SK-N-MC (cell line): ENCODE measurements at regions not wholly inside any gene's neighbourhood (a gene's known extent, or its start where the extent isn't known, plus 50 kb on each side); places are given as distances from the start of the nearest gene placed in this dataset.

Experiments used
- DNase-seq: peaks from one replicate; pipeline ENCODE4 v3.0.0-alpha.2; 2011; ENCODE audit warnings: low read depth, low spot score
- H3K27ac ChIP-seq: fragments of 200-600 bp; sonication (generic); 2 replicates; pipeline ENCODE4 v1.5.1; 2016; ENCODE audit warnings: mixed run types
- H3K36me3 ChIP-seq: fragments of 200-600 bp; sonication (generic); 2 replicates; pipeline ENCODE4 v1.6.1; 2017; ENCODE audit warnings: antibody characterized with exemption, low read length, mixed read lengths; ENCODE audit not compliant: insufficient read depth
- H3K4me3 ChIP-seq: fragments of 200-600 bp; sonication (generic); 2 replicates; pipeline ENCODE4 v1.5.1; 2016
- H3K9ac ChIP-seq: fragments of 200-600 bp; sonication (generic); 2 replicates; pipeline ENCODE4 v1.8.0; 2017; ENCODE audit warnings: mixed run types, mixed read lengths; ENCODE audit not compliant: insufficient read length
- H3K9me3 ChIP-seq: fragments of 200-600 bp; sonication (generic); 2 replicates; pipeline ENCODE4 v1.6.1; 2017; ENCODE audit warnings: low read depth, mild to moderate bottlenecking, antibody characterized with exemption, low read length, moderate library complexity, mixed read lengths
- EZH2 ChIP-seq: fragments of 200-600 bp; sonication (generic); IDR thresholded peaks from one replicate; pipeline ENCODE4 v1.6.1; 2017; ENCODE audit warnings: antibody characterized with exemption
- FOXP2 ChIP-seq: optimal IDR thresholded peaks from 2 replicates; pipeline ENCODE3; 2011; ENCODE audit warnings: mild to moderate bottlenecking, moderate library complexity; ENCODE audit not compliant: insufficient read depth; ENCODE audit errors: extremely low read length, control extremely low read depth
- POLR2AphosphoS5 ChIP-seq: IDR thresholded peaks from 2 replicates; pipeline ENCODE4 v1.6.1; 2012; ENCODE audit warnings: mild to moderate bottlenecking, low read depth, low read length, borderline replicate concordance

GRCh38 chr9:18350036-18350435, 123.9 kb upstream of the ADAMTSL1 start:
- DNase-seq = no peak
- Histone ChIP-seq H3K9ac (no peak overlapping the region), H3K9me3 (no peaks in the 10 kb centered on the region), H3K27ac (no peak overlapping the region), H3K4me3 (no peak overlapping the region), H3K36me3 (no peaks in the 10 kb centered on the region)
- TF ChIP-seq POLR2AphosphoS5 = no peak
- TF ChIP-seq FOXP2 = no peak
- TF ChIP-seq EZH2 = no peak

DNA sequence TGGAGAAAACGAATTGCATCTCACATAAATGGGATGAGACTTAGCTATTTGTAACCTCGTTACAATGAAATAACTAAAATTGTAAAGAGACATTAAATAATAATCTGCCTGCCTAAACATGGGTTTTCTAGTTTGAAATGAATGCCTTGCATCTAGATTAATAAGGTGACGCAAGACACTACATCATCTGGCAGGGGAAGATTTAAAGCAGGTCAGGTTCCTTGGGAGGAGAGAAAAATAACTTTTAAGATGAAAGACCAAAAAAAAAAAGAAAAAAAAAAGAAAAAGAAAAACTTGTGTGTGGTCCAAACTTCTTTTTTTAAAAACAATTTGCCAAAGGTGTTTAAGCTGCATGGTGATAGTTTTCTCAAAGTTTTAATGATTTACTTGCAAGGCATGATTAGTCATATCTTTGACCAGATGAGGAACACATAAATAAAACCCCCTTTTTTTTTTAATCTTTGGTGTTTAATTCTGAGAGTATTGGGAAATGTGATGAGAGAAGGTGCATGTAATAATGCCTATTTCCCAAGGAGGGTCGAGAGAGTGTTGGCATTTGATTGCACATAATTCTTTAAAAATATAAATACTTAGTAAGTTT, 122.9 kb upstream of the ADAMTSL1 start:
- no peak overlapping the region for H3K9ac ChIP-seq
- H3K36me3 ChIP-seq = no peaks in the 10 kb centered on the region
- no peak overlapping the region for H3K27ac ChIP-seq
- no peaks in the 10 kb centered on the region for H3K9me3 ChIP-seq
- no peak for DNase-seq
- H3K4me3 ChIP-seq = no peak overlapping the region
- no peak for TF ChIP-seq EZH2
- TF ChIP-seq POLR2AphosphoS5 = no peak
- TF ChIP-seq FOXP2 = no peak

DNA sequence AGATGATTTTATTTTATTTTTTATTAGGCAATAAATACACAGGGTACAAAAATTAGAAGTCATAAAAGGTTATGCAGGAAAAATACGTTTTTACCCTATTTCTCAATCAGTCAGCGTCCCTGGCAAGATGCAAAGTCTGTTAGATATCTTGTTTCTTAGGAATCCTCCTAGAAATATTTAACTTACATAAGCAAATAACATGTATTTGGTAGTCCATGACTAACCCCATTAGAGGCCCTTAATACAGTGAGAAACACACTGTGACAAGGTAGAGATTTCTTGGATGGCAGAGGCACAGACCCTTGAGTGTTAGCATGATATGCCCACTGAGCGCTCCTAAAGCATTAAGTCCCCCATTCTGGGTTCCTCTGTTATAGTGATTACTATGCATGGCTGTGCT, 121.2 kb upstream of the ADAMTSL1 start:
- Histone ChIP-seq H3K9ac (no peak overlapping the region), H3K9me3 (no peaks in the 10 kb centered on the region), H3K4me3 (no peak overlapping the region), H3K36me3 (no peaks in the 10 kb centered on the region), H3K27ac (no peak overlapping the region)
- no peak for DNase-seq
- TF ChIP-seq EZH2 (no peak), FOXP2 (no peak), POLR2AphosphoS5 (no peak)

GRCh38 chr9:18353473-18353872, 120.5 kb upstream of the ADAMTSL1 start:
- Histone ChIP-seq H3K9me3 (no peaks in the 10 kb centered on the region), H3K36me3 (no peaks in the 10 kb centered on the region), H3K4me3 (no peak overlapping the region), H3K27ac (no peak overlapping the region), H3K9ac (no peak overlapping the region)
- DNase-seq = no peak
- TF ChIP-seq EZH2 (no peak), FOXP2 (no peak), POLR2AphosphoS5 (no peak)

- no peaks in the 10 kb centered on the region for H3K9me3 ChIP-seq
- no peak for TF ChIP-seq EZH2
- no peak for TF ChIP-seq FOXP2
- TF ChIP-seq POLR2AphosphoS5 = no peak
- no peak overlapping the region for H3K27ac ChIP-seq
- no peaks in the 10 kb centered on the region for H3K36me3 ChIP-seq
- DNase-seq = no peak
- no peak overlapping the region for H3K4me3 ChIP-seq
- H3K9ac ChIP-seq = no peak overlapping the region
These were observed 116.6 kb upstream of the ADAMTSL1 start for GRCh38 chr9:18357321-18357720.

GRCh38 chr9:18358325-18358724, 115.6 kb upstream of the ADAMTSL1 start:
- TF ChIP-seq POLR2AphosphoS5 (no peak), FOXP2 (no peak), EZH2 (no peak)
- H3K27ac ChIP-seq = no peak overlapping the region
- no peaks in the 10 kb centered on the region for H3K9me3 ChIP-seq
- H3K36me3 ChIP-seq = no peaks in the 10 kb centered on the region
- DNase-seq = no peak
- H3K4me3 ChIP-seq = no peak overlapping the region
- no peak overlapping the region for H3K9ac ChIP-seq

DNA sequence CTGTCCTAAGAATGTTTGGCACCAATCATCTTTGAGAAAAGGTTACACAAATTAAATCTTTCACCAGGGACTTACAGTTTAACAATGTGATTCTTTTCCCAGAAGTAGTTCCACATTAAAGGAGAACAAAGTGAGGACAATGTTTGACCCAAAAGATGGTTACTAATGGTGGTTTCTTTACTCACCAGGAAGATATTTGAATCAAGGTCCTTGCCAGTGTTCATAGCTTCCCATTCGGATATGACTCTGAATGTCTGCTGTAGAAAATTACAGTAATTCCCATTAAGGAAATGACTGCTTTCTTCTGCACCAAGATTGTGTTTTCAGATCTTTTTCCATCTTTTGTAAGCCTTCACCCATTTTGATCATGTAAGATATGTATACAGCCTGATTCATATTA, 114.6 kb upstream of the ADAMTSL1 start:
- H3K36me3 ChIP-seq = no peaks in the 10 kb centered on the region
- no peaks in the 10 kb centered on the region for H3K9me3 ChIP-seq
- H3K4me3 ChIP-seq = no peak overlapping the region
- DNase-seq = no peak
- no peak for TF ChIP-seq FOXP2
- no peak for TF ChIP-seq EZH2
- TF ChIP-seq POLR2AphosphoS5 = no peak
- H3K9ac ChIP-seq = no peak overlapping the region
- H3K27ac ChIP-seq = no peak overlapping the region

DNA sequence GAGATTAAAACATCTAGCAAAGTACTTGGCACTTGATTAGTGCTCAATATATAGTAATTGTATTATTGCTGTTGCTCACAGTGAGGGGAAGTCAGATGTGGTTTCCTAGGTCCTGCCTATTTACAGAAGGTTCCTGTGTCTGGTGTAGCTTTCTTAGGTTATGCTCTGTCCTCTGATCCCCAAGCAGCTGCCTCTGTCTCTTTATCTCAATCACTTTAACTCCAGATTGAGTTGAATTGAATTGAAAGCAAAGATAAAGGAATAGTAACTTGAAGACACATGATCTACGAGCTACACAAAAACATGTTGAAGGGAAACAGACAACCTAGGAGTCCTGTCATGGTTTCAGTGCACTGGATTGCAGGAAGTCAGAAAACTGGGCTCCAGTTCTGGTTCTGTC, 113.9 kb upstream of the ADAMTSL1 start:
- Histone ChIP-seq H3K36me3 (no peaks in the 10 kb centered on the region), H3K9me3 (no peaks in the 10 kb centered on the region), H3K4me3 (no peak overlapping the region), H3K9ac (no peak overlapping the region), H3K27ac (no peak overlapping the region)
- TF ChIP-seq FOXP2 (no peak), EZH2 (no peak), POLR2AphosphoS5 (no peak)
- no peak for DNase-seq

DNA sequence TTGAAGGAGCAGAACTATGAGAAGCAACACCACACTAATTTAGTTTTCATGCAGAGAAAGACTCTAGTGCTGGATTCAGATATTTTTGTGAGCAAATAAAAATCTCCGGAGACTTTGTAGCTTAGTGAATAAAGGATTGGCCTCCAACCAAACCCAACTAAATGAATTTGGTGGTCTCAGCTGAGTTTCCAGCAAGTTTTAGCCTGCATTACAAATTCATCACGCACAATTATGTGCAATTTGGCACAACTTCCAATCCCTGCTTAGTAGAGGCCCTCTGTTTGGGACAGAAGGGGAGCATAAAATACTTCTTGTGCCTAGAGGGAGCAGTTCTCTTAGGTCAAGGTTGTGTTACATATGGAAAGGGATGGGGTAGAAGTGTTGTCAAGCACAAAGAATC, 112.3 kb upstream of the ADAMTSL1 start:
- DNase-seq = no peak
- no peaks in the 10 kb centered on the region for H3K36me3 ChIP-seq
- H3K27ac ChIP-seq = peak overlapping the region; percentile 56; the same call in 1 of the 2 replicates
- no peaks in the 10 kb centered on the region for H3K9me3 ChIP-seq
- TF ChIP-seq EZH2 (no peak), FOXP2 (no peak), POLR2AphosphoS5 (no peak)
- no peak overlapping the region for H3K9ac ChIP-seq
- peak overlapping the region; percentile 21 for H3K4me3 ChIP-seq
